ENCODE measurements at regions not wholly inside any gene's neighbourhood (a gene's known extent, or its start where the extent isn't known, plus 50 kb on each side); places are given as distances from the start of the nearest gene placed in this dataset.

DNA sequence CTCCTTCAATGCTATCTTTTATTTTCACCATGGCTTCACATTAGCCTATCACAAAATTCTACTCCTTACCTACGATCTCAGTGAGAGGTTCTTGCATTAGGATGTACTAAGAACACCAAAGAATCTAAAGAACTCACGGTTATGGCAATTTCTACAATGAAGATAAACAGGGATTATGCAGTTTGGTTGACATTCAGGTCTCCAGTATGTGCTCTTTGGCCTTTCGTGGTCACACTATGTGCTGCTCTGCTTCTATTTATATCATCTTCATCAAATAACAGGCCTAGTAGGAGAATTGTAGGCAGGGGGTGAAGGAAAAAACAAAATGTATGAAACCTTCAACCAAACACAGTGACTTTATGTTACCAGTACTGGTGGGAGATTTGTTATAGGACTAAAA is 194.0 kb upstream of the SAMSN1 start:
- TF ChIP-seq, protein P1, sequence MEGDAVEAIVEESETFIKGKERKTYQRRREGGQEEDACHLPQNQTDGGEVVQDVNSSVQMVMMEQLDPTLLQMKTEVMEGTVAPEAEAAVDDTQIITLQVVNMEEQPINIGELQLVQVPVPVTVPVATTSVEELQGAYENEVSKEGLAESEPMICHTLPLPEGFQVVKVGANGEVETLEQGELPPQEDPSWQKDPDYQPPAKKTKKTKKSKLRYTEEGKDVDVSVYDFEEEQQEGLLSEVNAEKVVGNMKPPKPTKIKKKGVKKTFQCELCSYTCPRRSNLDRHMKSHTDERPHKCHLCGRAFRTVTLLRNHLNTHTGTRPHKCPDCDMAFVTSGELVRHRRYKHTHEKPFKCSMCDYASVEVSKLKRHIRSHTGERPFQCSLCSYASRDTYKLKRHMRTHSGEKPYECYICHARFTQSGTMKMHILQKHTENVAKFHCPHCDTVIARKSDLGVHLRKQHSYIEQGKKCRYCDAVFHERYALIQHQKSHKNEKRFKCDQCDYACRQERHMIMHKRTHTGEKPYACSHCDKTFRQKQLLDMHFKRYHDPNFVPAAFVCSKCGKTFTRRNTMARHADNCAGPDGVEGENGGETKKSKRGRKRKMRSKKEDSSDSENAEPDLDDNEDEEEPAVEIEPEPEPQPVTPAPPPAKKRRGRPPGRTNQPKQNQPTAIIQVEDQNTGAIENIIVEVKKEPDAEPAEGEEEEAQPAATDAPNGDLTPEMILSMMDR (IDR thresholded peaks at IDR 0.05): no peak
- TF ChIP-seq MXI1 (IDR thresholded peaks at IDR 0.05; ENCODE audit: low read depth, low read length): no peak

All from SK-N-SH (cell line).